Stomach (tissue), 8 donors: ENCODE measurements at regions not wholly inside any gene's neighbourhood (a gene's known extent, or its start where the extent isn't known, plus 50 kb on each side); places are given as distances from the start of the nearest gene placed in this dataset.

ENCODE experiments used
- DNase-seq, 2 donors: peaks; one replicate each; pipeline versions ENCODE4 v3.0.0 to v3.0.0-alpha.2; 2013 to 2019
- H3K27ac ChIP-seq, 5 donors: fragments of 200-600 bp in 4 of 5; sonication (generic) in 4 of 5; one replicate each; pipeline ENCODE4 v1.5.1; 2013 to 2019; ENCODE audit warnings: mild to moderate bottlenecking in 1 of 5, moderate library complexity in 1 of 5
- H3K27me3 ChIP-seq, 3 donors: fragments of 200-600 bp; sonication (generic); one replicate each; pipeline ENCODE4 v1.5.1; 2017 to 2019; ENCODE audit warnings: mixed run types in 1 of 3
- H3K36me3 ChIP-seq, 4 donors: fragments of 200-600 bp; sonication (generic); 1 replicate in 3 of 4; 2 replicates in 1 of 4; pipeline ENCODE4 v1.5.1; 2016 to 2019
- H3K4me1 ChIP-seq, 4 donors: fragments of 200-600 bp; sonication (generic); one replicate each; pipeline ENCODE4 v1.5.1; 2016 to 2019
- H3K4me3 ChIP-seq, 4 donors: fragments of 200-600 bp; sonication (generic) in 3 of 4; one replicate each; pipeline ENCODE4 v1.5.1; 2016 to 2019; ENCODE audit warnings: mild to moderate bottlenecking in 1 of 4
- H3K9me3 ChIP-seq, 4 donors: fragments of 200-600 bp; sonication (generic); one replicate each; pipeline ENCODE4 v1.5.1; 2016 to 2019
- CTCF ChIP-seq, 7 experiments: fragments of 450-650 bp in 4 of 7; fragments of 200-600 bp in 3 of 7; sonication (generic) in 3 of 7; IDR thresholded peaks; one replicate each; pipeline ENCODE4 v1.5.1; 2016 to 2019; ENCODE audit warnings: antibody characterized with exemption in 7 of 7, control low read depth in 2 of 7, mild to moderate bottlenecking in 1 of 7
- EP300 ChIP-seq: sonication (generic); formaldehyde crosslinking; IDR thresholded peaks from one replicate; pipeline ENCODE4 v1.6.1; 2017; ENCODE audit warnings: antibody characterized with exemption
- POLR2A ChIP-seq, 4 donors: fragments of 450-650 bp; IDR thresholded peaks; one replicate each; pipeline ENCODE4 v1.6.1; 2016; ENCODE audit warnings: antibody characterized with exemption in 4 of 4, control low read depth in 2 of 4, mild to moderate bottlenecking in 1 of 4, moderate library complexity in 1 of 4
- POLR2AphosphoS5 ChIP-seq, 3 donors: sonication (generic); formaldehyde crosslinking; IDR thresholded peaks; one replicate each; pipeline ENCODE4 v1.6.1; 2016; ENCODE audit warnings: antibody characterized with exemption in 3 of 3
- WGBS, 5 donors: extraction: QIAGEN DNeasy Blood & Tissue Kit in 3 of 5; methylation state at CpG; one replicate each; pipeline versions ENCODE4 v1.1.5 to v1.1.7; 2013 to 2018; 5-methylcytosine and 5-hydroxymethylcytosine counted together
- intact Hi-C: fragments of 100-400 bp; cut with DNase I; formaldehyde crosslinking; loops from one replicate; pipeline ENCODE4 v1.15.1; 2023; ENCODE audit warnings: low total_unique reads
- donor health status: healthy with polysubstance abuse.
- donor health status: Bipolar disorder and iron deficiency.
- donor health status: healthy.

- Histone ChIP-seq H3K36me3 (no peaks in the 10 kb centered on the region), H3K27me3 (no peaks in the 10 kb centered on the region), H3K9me3 (no peaks in the 10 kb centered on the region), H3K27ac (no peak overlapping the region), H3K4me1 (no peaks in the 10 kb centered on the region), H3K4me3 (no peak overlapping the region)
- peak in 5 of 7 experiments; percentile 32 to 59 (median 34) for TF ChIP-seq CTCF (IDR thresholded peaks at IDR 0.05)
- no peak for TF ChIP-seq POLR2AphosphoS5 (IDR thresholded peaks at IDR 0.05)
- WGBS, 5 donors, result 44 to 79% (median 71%) methylated on average over 1 of the region's 1 CpG
- intact Hi-C loops, result no loop called here
- DNase-seq, result peak in 1 of 2 donors; percentile 28
Measured at GRCh38 chr14:86462193-86462753, 932.3 kb downstream of the FLRT2 start.

GRCh38 chr14:86457481-86458135, 927.7 kb downstream of the FLRT2 start:
- H3K9me3 ChIP-seq, result no peaks in the 10 kb centered on the region
- no peak overlapping the region for H3K4me3 ChIP-seq
- DNase-seq, result no peak
- 77 to 93% (median 89%) methylated on average over 2 of the region's 2 CpGs for WGBS, 5 donors
- H3K4me1 ChIP-seq, result no peaks in the 10 kb centered on the region
- no peaks in the 10 kb centered on the region for H3K27me3 ChIP-seq
- no peaks in the 10 kb centered on the region for H3K36me3 ChIP-seq
- intact Hi-C loops, result no loop called here
- no peak overlapping the region for H3K27ac ChIP-seq
- no peak for TF ChIP-seq EP300
- TF ChIP-seq POLR2AphosphoS5 (IDR thresholded peaks at IDR 0.05), result no peak
- TF ChIP-seq POLR2A (IDR thresholded peaks at IDR 0.05), result no peak
- TF ChIP-seq CTCF (IDR thresholded peaks at IDR 0.05), result no peak

DNA sequence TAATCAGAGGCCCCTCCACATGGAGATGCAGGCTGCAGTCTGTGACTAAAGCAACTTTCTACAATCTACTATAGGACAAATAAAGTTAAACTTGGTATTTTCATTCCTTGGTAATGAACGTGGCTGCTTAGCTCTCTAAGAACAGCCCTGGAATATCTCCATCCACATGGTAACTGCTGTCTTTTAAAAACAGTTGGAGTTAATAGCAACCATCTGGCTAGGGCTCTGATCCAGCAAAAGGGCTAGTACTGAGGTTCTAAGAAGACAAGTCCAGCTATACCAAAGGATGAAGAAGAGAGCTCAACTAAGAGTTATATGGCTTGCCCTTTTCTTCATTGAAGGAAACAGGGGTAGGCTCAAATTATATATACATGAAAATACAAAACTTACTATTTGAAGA, 920.1 kb downstream of the FLRT2 start:
- no peaks in the 10 kb centered on the region for H3K27me3 ChIP-seq
- H3K4me3 ChIP-seq, result no peak overlapping the region
- TF ChIP-seq CTCF (IDR thresholded peaks at IDR 0.05) (no peak), EP300 (no peak), POLR2A (IDR thresholded peaks at IDR 0.05) (no peak), POLR2AphosphoS5 (IDR thresholded peaks at IDR 0.05) (no peak)
- WGBS, 5 donors, result 50 to 76% (median 70%) methylated on average over 1 of the region's 1 CpG
- H3K36me3 ChIP-seq, result no peaks in the 10 kb centered on the region
- intact Hi-C loops, result no loop called here
- no peaks in the 10 kb centered on the region for H3K4me1 ChIP-seq
- no peaks in the 10 kb centered on the region for H3K9me3 ChIP-seq
- DNase-seq, result peak in 1 of 2 donors; percentile 33
- H3K27ac ChIP-seq, result no peak overlapping the region

GRCh38 chr14:86442135-86442534, 912.2 kb downstream of the FLRT2 start:
- no peaks in the 10 kb centered on the region for H3K4me1 ChIP-seq
- intact Hi-C loops, result no loop called here
- no peak overlapping the region for H3K4me3 ChIP-seq
- no peak for TF ChIP-seq CTCF (IDR thresholded peaks at IDR 0.05)
- no peak for TF ChIP-seq POLR2A (IDR thresholded peaks at IDR 0.05)
- TF ChIP-seq EP300, result no peak
- TF ChIP-seq POLR2AphosphoS5 (IDR thresholded peaks at IDR 0.05), result no peak
- no peaks in the 10 kb centered on the region for H3K9me3 ChIP-seq
- WGBS, 5 donors, result 74 to 85% (median 82%) methylated on average over 8 of the region's 8 CpGs
- no peaks in the 10 kb centered on the region for H3K36me3 ChIP-seq
- DNase-seq, result no peak
- H3K27ac ChIP-seq, result no peak overlapping the region
- H3K27me3 ChIP-seq, result no peaks in the 10 kb centered on the region
